Right cardiac atrium (tissue), 5 donors: ENCODE measurements at regions not wholly inside any gene's neighbourhood (a gene's known extent, or its start where the extent isn't known, plus 50 kb on each side); places are given as distances from the start of the nearest gene placed in this dataset.

Source experiments
- ATAC-seq, 2 donors: fragments of 200-7000 bp; cut with Tn5 transposase; one replicate each; pipeline versions ENCODE4 v1.8.0 to v1.9.1; 2020; ENCODE audit warnings: moderate library complexity in 2 of 2, mild to moderate bottlenecking in 1 of 2
- DNase-seq, 3 donors: peaks; one replicate each; pipeline ENCODE4 v3.0.0-alpha.2; 2020
- H3K27ac ChIP-seq: one replicate; pipeline ENCODE4 v1.5.1; 2013; ENCODE audit warnings: mild to moderate bottlenecking, low read length, control low read depth, moderate library complexity
- H3K27me3 ChIP-seq: one replicate; pipeline ENCODE4 v1.6.1; 2013; ENCODE audit not compliant: control insufficient read depth, insufficient read depth
- H3K4me1 ChIP-seq: one replicate; pipeline ENCODE4 v1.6.1; 2013; ENCODE audit warnings: low read length; ENCODE audit not compliant: control insufficient read depth, insufficient read depth
- H3K4me3 ChIP-seq: one replicate; pipeline ENCODE4 v1.5.1; 2013; ENCODE audit warnings: low read length, control low read depth
- H3K9me3 ChIP-seq: one replicate; pipeline ENCODE4 v1.6.1; 2013; ENCODE audit warnings: low read length; ENCODE audit not compliant: control insufficient read depth
- WGBS: extraction: QIAGEN DNeasy Blood & Tissue Kit; methylation state at CpG from one replicate; pipeline ENCODE4 v1.1.7; 2013; 5-methylcytosine and 5-hydroxymethylcytosine counted together
- intact Hi-C, 4 donors: fragments of 100-400 bp; cut with DNase I; formaldehyde crosslinking; loops; one replicate each; pipeline versions ENCODE4 v1.11.0 to v1.14.0; 2022 to 2023
- donor health status: healthy with polysubstance abuse.
- donor health status: DM: no; HTN: yes; CAD: no.
- donor health status: DM: no; HTN: no; CAD: no.
- donor health status: DM: no; HTN: yes; CAD: no; lungs with severe emphysema.
- donor health status: DM: yes; HTN: yes; CAD: no.

DNA sequence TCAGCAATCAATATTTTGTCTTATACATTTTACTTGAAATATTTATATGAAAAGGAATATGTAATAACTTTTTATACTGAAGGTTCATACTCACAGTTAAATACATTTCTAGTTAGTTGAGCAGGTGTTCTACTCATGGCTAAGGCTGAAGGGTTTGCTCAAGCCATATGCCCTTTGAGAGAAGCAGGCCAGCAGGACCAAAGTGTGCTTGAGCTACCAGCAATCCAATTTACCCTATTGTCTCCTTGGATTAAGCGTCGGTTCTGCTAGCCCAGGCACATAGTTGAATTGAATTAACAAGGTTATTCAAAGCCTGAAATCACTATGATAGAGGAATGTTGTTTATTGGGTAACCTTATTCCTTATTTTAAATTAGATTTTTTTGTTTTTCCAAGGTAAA, 151.5 kb upstream of the BACE2 start:
- intact Hi-C loops, result no loop called here
- Histone ChIP-seq H3K27ac (no peak overlapping the region), H3K4me1 (no peaks in the 10 kb centered on the region), H3K27me3 (no peaks in the 10 kb centered on the region), H3K9me3 (no peaks in the 10 kb centered on the region), H3K4me3 (no peak overlapping the region)
- ATAC-seq (no peak), DNase-seq (no peak)
- WGBS, result 86% methylated on average over 2 of the region's 2 CpGs

DNA sequence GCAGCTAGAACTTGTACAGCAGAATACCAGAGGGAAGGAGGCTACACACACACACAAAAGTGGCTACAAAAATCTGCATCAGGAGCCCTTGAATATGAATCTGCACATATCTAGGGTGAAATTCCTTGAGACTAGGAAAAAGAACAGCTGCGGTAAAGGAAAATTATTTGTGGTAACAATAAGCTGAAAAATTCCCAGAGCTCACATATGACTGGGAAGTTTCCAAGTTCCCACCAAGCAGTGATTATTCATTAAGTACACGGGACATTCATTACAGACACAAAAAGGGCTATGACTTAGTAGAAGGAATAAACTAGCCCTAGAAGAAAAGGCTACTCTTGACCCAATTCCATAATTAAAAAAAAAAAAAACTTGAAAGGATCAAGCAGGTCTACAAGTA, 149.5 kb upstream of the BACE2 start:
- no peak overlapping the region for H3K4me3 ChIP-seq
- no peak overlapping the region for H3K27ac ChIP-seq
- WGBS, result 65% methylated on average over 2 of the region's 2 CpGs
- ATAC-seq (no peak), DNase-seq (no peak)
- H3K27me3 ChIP-seq, result no peaks in the 10 kb centered on the region
- no peaks in the 10 kb centered on the region for H3K4me1 ChIP-seq
- intact Hi-C loops, result no loop called here
- H3K9me3 ChIP-seq, result no peaks in the 10 kb centered on the region

DNA sequence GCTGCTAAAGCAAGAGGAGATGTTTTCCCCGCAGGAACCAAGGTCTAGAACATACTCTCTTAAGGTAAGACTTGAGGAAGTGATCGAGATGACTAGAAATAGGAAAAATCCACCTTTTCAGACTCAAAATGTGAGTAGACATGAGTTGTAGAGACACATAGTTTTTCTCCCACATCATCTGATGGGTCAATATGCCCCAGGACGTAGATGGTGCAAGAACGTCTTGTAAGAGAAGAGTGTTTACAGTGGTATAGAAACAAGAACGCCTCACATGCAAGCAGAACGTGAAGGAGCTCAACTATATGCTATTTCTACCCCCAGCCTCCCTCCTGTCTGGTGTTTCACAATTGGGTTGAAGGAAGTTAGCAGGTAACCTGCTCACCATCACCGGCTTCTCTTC, 144.0 kb upstream of the BACE2 start:
- no peak for DNase-seq
- no peaks in the 10 kb centered on the region for H3K9me3 ChIP-seq
- no peak overlapping the region for H3K27ac ChIP-seq
- intact Hi-C loops, result no loop called here
- no peak for ATAC-seq
- H3K27me3 ChIP-seq, result no peaks in the 10 kb centered on the region
- H3K4me1 ChIP-seq, result no peaks in the 10 kb centered on the region
- WGBS, result 90% methylated on average over 7 of the region's 7 CpGs
- no peak overlapping the region for H3K4me3 ChIP-seq

DNA sequence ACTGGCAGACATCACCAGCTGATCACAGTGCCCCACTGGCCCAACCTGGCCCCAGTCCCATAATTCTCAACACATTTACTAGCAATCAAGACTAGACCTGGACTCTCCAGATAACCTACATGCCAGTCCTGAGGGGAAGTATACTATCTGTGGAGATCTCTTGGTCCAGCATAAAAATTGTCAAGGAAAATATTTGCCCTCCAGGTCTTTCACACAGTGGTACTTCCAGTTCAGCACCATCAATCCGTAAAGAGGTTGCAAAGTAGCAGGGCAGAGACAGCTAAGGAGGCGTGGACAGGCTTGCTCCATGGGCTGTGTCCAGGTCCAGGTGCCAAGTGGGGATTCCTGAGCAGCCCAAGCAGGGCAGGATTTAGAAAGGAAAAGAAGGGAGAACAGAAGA, 143.6 kb upstream of the BACE2 start:
- WGBS, result 84% methylated on average over 2 of the region's 2 CpGs

DNA sequence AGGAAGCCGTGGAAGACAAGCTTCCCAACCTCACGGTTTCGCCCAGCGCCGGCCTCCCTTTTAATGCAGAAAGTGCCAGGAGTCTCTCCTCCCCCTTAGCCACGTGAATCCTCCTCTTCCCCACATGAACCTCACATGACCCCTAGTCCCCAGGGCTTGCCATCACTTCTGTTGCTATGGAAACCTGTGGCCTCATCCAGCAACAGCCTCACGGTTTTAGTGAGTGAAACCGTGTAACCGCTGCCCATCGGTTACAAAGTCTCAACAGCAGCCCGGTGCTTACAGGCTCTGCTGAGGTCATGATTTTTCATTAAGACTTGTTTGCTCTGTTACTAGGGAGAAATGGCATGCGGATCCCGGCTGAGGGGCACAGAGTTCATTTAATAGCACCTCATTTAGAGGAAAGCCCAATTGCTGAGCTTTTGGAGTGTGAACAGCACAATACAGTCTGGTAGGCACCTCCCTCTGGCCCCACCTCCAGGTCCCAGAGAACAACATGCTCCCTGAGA, 143.2 kb upstream of the BACE2 start:
- DNase-seq (no peak), ATAC-seq (no peak)
- no peak overlapping the region for H3K27ac ChIP-seq
- H3K4me1 ChIP-seq, result no peaks in the 10 kb centered on the region
- H3K9me3 ChIP-seq, result no peaks in the 10 kb centered on the region
- H3K4me3 ChIP-seq, result no peak overlapping the region
- 66% methylated on average over 13 of the region's 13 CpGs for WGBS
- intact Hi-C loops, result no loop called here
- no peaks in the 10 kb centered on the region for H3K27me3 ChIP-seq

More for the DNA sequence above, 143.6 kb upstream of the BACE2 start:
- Histone ChIP-seq H3K27ac (no peak overlapping the region), H3K4me1 (no peaks in the 10 kb centered on the region), H3K9me3 (no peaks in the 10 kb centered on the region), H3K4me3 (no peak overlapping the region), H3K27me3 (no peaks in the 10 kb centered on the region)
- DNase-seq (no peak), ATAC-seq (no peak)
- intact Hi-C loops, result no loop called here

DNA sequence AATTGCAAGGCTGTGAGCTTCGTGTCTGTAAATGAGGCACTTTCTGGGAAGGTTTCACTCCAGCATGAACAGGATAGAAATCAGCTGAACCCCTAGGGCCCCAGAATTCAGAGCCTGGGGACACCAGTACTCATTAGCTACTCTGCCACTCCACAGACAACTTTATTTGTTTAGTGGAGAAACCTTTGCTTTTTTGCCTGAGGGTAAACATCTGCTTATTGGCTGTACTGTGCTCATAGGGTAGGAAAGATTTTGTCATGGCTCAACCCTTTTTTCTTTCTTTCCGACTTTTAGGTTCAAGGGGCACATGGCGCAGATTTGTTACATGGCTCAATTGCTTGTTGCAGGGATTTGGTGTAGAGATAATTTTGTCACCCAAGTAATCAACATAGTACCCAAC, 138.4 kb upstream of the BACE2 start:
- intact Hi-C loops, result no loop called here
- 73% methylated on average over 3 of the region's 3 CpGs for WGBS
- Histone ChIP-seq H3K4me3 (no peak overlapping the region), H3K4me1 (no peaks in the 10 kb centered on the region), H3K27ac (no peak overlapping the region), H3K27me3 (no peaks in the 10 kb centered on the region), H3K9me3 (no peaks in the 10 kb centered on the region)
- DNase-seq (no peak), ATAC-seq (no peak)

DNA sequence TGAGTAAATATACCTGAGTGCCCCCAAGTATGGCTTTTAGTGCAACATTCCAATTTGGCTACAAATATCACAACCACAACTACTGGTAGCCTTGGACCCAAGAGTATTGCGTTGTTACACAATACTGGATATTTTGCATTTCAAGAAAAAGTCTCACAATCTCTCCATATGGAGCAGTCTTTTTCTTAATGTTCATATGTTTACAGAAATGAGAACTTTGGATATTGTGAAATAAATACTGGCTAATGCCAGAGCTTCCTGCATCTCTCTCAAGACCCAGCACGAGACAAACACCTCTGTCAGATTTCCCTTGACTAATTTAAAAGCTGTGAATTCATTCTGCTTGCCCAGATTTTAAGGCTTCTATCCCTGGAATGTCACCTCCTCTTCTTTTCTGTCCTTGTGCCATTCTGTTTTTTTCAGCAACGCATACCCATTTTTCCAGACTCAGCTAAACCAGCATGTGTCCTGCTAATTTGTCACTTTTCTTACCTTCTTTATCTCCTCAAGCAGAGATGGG, 136.2 kb upstream of the BACE2 start:
- no peaks in the 10 kb centered on the region for H3K4me1 ChIP-seq
- no peaks in the 10 kb centered on the region for H3K27me3 ChIP-seq
- no peak overlapping the region for H3K4me3 ChIP-seq
- H3K9me3 ChIP-seq, result no peaks in the 10 kb centered on the region
- WGBS, result 76% methylated on average over 3 of the region's 3 CpGs
- intact Hi-C loops, result no loop called here
- DNase-seq (no peak), ATAC-seq (no peak)
- H3K27ac ChIP-seq, result no peak overlapping the region

DNA sequence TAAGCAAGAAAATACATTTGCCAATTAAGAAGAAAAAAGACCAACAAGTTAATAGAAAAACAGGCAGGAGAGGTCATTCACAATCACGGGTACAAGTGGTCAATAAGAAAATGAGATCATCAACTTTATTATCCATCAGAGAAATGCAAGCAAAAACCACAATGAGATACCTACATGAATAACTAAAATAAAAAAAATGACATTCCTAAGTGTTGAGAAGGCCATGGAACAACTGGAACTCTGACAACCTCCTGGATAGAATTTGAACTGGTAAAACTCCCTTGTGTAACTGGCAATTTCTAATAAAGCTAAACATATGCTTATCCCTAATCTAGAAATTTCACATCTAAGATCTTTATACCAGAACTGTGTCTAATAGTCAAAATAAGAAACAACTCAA, 135.4 kb upstream of the BACE2 start:
- no peak overlapping the region for H3K27ac ChIP-seq
- intact Hi-C loops, result no loop called here
- H3K27me3 ChIP-seq, result no peaks in the 10 kb centered on the region
- no peaks in the 10 kb centered on the region for H3K4me1 ChIP-seq
- no peaks in the 10 kb centered on the region for H3K9me3 ChIP-seq
- ATAC-seq, result no peak
- no peak for DNase-seq
- 78% methylated on average over 1 of the region's 1 CpG for WGBS
- H3K4me3 ChIP-seq, result no peak overlapping the region

DNA sequence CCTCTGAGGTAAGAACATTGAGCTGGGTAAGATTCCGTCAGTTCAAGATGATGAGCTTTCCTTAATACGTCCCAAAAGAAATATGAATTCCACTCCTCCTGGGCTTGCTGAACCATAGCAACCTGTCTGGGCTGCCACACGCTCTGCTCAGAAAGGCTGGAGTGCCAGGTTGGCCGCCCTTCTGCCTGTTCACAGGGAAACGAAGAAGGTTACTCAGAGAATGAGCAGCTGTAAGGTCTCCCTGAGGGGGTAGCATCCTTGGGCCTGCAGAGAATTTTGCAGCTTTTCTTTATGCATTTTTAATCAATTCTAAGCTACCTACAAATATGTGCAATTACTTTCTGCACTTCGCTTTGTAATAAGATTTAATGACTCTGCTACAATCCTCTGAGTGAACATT, 130.7 kb upstream of the BACE2 start:
- no peak for ATAC-seq
- Histone ChIP-seq H3K4me1 (no peaks in the 10 kb centered on the region), H3K4me3 (no peak overlapping the region), H3K27ac (no peak overlapping the region), H3K27me3 (no peaks in the 10 kb centered on the region), H3K9me3 (no peaks in the 10 kb centered on the region)
- 85% methylated on average over 6 of the region's 6 CpGs for WGBS
- intact Hi-C loops, result no loop called here
- DNase-seq, result no peak

DNA sequence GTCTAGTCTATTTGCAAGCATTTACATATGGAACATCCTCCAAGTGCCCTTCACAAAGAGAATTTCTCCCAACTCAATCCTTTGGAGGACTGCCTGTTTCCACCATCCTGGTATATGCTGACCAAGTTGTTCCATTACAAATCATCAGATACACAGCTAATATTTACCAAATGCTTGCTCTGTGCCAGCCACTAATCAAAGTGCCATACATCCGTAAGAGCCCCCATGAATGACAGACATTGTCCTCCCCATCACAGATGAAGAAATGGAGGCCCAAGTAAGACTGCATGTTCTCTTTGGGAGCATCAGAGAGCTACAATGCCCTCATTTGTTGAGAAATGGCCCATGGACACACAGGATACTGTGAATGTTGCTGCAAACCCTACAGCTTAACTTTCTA, 130.0 kb upstream of the BACE2 start:
- no peaks in the 10 kb centered on the region for H3K27me3 ChIP-seq
- H3K9me3 ChIP-seq, result no peaks in the 10 kb centered on the region
- no peak overlapping the region for H3K4me3 ChIP-seq
- no peaks in the 10 kb centered on the region for H3K4me1 ChIP-seq
- WGBS, result 95% methylated on average over 1 of the region's 1 CpG
- no peak overlapping the region for H3K27ac ChIP-seq
- intact Hi-C loops, result no loop called here
- DNase-seq, result no peak
- no peak for ATAC-seq

DNA sequence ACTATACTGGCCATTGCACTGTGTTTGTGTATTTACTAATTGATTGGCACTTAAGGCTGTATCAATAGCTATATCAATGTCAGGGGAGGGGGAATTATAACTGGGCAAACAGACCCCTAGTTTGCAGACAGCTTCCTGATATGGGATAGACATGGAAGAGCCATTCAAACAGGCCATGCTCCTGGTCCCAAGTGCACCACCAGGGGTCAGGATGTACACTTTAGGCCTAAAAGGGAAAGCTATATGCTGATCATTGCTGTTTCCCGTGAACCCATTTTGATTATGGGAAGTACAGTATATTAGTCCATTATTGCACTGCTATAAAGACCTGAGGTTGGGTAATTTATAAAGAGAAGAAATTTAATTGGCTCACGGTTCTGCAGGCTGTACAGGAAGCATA, 124.9 kb upstream of the BACE2 start:
- intact Hi-C loops, result no loop called here
- H3K4me1 ChIP-seq, result no peaks in the 10 kb centered on the region
- DNase-seq, result peak in 1 of 3 donors; percentile 28
- no peak overlapping the region for H3K27ac ChIP-seq
- WGBS, result 73% methylated on average over 2 of the region's 2 CpGs
- H3K4me3 ChIP-seq, result no peak overlapping the region
- ATAC-seq, result no peak
- no peaks in the 10 kb centered on the region for H3K9me3 ChIP-seq
- H3K27me3 ChIP-seq, result peaks cover 3% of the 10 kb centered on the region

DNA sequence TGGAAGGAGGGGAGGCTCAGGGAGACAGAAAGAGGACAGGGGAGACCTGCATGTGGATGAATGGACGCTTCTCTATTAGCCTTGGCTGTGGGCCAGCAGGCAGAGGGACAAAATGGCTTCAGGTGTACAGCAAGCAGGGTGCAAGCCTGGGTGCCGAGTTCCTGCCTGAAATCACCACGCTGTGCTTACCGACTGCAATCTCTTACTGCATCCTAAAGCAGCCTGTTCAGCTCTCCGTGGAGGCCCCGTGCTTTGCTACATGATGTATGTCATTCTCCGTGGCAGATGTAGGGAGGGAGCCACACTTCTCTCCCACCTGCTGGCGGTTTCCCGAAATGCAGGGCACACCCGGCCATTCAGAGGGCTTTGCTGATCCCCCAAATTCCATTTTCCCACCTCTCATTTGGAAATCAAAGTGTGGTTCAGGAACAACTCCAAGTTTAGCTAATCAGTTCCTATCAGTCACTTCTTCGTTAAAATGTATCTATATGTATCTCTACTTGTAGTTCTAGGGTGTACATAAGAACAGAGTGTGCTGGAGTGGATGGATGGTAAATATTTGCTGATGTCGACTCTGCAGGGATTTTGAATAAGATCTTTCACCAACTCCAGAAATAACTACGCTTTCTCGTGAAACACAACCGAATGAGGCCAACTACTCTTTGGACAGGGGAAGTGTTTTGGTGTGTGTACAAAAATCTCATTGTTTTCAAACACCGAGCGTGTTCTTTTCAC, 122.3 kb upstream of the BACE2 start:
- no peak overlapping the region for H3K4me3 ChIP-seq
- no peak overlapping the region for H3K27ac ChIP-seq
- ATAC-seq (no peak), DNase-seq (no peak)
- peaks cover 3% of the 10 kb centered on the region for H3K27me3 ChIP-seq
- intact Hi-C loops, result no loop called here
- H3K4me1 ChIP-seq, result no peaks in the 10 kb centered on the region
- WGBS, result 40% methylated on average over 17 of the region's 17 CpGs
- H3K9me3 ChIP-seq, result no peaks in the 10 kb centered on the region
